ENCODE measurements at regions not wholly inside any gene's neighbourhood (a gene's known extent, or its start where the extent isn't known, plus 50 kb on each side); places are given as distances from the start of the nearest gene placed in this dataset.

DNA sequence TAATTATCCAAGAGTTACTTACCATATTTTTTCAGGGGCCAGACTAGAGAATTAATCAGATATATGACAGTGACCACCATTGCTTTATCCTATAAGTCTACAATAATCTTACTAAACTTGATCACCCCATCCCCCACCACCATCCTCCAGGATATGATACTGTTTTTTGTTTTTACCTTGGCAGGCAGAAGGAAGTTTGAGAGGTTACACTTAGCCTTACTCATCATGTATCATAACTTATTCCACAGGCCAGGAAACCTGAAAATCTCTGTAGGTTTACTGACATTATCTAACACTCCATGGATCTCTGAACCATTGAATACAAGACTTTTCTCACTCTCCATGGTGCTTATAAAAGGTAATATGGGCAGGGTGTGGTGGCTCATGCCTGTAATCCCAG, 602.7 kb downstream of the KCNJ3 start:
- intact Hi-C loops (cut with DNase I): no loop called here
- no peak for DNase-seq (ENCODE audit: low spot score)

DNA sequence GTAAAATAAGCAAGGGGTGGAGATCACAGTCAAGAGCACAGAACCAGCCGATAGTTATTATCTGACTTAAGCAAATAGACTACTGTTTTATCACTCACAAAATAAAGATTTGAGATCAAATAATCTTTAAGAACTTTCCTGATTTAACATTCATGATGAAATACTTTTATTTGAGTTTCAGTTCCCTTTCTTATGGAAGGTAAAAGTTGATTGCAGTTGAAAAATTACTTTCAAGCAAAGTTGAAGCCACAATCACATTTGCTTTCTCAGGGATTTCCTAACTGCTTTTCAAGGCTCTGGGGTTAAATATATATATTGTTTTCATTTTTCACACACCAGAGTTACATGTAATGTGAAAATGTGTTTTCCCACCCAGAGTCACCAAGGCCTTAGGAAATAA, 599.5 kb downstream of the KCNJ3 start:
- intact Hi-C loops (cut with DNase I): no loop called here
- DNase-seq (ENCODE audit: low spot score): no peak

DNA sequence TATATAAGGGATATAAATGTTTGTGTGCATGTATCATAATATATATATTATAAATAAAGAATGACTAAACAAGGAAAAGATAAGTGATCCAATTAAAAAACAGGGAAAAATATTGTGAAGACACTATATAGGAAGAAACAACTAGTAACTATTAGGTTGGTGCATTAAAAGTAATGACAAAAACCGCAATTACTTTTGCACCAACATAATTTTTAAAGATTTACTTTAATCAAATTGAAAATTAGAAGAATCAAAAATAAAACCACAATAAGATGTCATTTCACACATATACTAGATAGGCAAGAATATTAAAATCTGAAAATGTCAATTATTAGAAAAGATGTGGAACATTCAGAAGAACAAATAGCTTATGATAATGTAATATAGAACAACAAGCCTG, 595.9 kb downstream of the KCNJ3 start:
- intact Hi-C loops (cut with DNase I): no loop called here
- no peak for DNase-seq (ENCODE audit: low spot score)

DNA sequence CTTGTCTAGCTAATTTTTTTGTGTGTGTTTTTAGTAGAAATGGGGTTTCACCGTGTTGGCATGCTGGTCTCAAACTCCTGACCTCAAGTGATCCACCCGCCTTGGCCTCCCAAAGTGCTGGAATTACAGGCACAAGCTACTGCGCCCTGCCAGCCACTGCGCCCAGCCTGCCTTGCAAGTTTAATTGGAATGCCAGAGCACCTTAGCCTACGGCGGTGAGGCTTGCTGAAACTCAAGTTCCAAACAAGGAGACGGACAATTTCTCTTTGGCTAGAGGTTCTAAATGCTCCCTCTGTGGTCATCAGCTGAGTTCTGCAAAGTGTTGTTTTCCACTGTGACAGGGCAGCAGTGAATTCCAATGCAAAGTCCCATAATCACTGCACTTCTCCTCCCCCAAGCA, 583.4 kb downstream of the KCNJ3 start:
- intact Hi-C loops (cut with DNase I): no loop called here
- no peak for DNase-seq (ENCODE audit: low spot score)

DNA sequence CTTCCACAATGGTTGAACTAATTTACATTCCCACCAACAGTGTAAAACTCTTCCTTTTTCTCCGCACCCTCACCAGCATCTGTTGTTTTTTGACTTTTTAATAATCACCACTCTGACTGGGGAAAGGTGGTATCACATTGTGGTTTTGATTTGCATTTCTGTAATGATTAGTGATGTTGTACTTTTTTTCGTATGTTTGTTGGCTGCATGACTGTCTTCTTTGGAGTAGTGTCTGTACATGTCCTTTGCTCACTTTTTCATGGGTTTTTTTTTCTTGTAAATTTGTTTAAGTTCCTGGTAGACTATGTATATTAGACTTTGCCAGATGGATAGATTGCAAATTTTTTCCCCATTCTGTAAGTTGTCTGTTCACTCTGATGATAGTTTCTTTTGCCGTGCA, 574.8 kb downstream of the KCNJ3 start:
- intact Hi-C loops (cut with DNase I): no loop called here

DNA sequence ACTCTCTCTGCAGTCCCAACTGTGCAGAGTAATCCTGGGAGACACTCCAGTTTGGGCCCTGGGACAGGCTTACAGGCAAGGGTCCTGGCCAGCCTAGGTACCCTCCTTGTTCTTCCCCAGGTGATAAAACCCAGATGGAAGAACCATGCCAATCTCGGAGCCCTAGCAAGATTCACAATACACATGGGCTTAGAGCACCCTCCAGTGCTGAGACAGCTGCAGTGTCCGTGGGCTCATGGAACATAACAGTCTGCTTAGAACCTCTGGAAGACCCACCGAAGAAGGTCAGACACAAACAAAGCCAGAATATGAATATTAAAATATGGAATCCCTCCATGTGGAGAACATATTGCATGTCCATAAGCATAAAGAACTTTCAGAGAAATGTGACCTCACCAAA, 568.1 kb downstream of the KCNJ3 start:
- intact Hi-C loops (cut with DNase I): no loop called here
- no peak for DNase-seq (ENCODE audit: low spot score)

More for the DNA sequence above, 574.8 kb downstream of the KCNJ3 start:
- no peak for DNase-seq (ENCODE audit: low spot score)

DNA sequence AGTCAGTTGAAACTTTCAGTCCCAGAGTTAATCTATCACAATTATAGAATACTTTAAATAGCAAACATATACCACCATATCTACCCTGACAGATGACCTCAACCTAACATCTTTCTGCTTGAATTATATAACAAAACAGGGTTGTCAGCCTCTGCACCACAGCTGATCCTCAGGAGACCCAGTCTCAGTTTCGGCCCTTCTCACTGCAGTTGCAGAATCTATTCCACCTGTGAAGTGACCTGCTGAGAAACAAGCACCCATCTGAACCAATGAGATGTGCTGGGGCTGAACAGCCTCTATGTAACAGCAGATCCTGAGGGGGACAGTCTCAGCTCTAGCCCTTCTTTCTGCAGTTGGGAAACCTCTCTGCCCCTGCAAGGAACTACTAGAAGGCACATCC, 567.6 kb downstream of the KCNJ3 start:
- intact Hi-C loops (cut with DNase I): no loop called here

DNA sequence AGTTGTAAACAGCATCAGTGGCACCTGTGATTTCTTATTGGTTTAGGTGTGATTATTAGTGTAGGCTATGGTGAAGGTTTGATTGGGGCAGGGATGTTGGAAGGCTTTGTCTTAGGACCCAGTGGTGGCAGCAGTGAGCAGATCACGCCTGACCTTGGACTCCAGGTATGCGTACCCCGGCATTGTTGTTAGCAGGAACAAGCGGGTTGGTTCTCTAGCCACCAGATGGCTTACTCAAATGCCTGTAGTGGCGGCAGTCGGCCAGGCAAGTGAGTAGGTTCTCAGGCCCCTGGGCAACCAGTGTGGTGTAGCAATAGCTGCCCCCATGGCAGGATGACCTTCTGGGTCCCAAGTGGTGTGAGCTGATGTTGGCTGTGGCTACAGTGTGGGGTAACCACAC, 558.3 kb downstream of the KCNJ3 start:
- intact Hi-C loops (cut with DNase I): no loop called here
- no peak for DNase-seq (ENCODE audit: low spot score)

More for the DNA sequence above, 567.6 kb downstream of the KCNJ3 start:
- DNase-seq (ENCODE audit: low spot score): no peak

DNA sequence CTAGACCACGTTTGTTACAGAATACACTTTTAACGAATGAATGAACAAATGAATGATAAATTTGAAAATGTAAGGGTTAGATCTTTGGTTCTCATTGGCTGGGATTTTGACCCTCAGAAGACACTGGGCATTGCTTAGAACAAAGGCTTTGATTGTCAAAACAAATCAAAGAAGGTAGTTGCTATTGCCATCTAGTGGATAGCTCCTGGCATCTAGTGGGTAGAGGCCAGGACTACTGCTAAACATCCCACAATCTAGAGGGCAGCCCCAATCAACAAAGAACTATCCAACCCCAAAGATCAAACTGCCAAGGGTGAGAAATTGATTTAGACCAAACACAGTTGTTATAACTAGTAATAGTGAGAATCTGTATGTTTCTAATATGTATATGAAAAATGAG, 552.3 kb downstream of the KCNJ3 start:
- intact Hi-C loops (cut with DNase I): no loop called here
- no peak for DNase-seq (ENCODE audit: low spot score)

DNA sequence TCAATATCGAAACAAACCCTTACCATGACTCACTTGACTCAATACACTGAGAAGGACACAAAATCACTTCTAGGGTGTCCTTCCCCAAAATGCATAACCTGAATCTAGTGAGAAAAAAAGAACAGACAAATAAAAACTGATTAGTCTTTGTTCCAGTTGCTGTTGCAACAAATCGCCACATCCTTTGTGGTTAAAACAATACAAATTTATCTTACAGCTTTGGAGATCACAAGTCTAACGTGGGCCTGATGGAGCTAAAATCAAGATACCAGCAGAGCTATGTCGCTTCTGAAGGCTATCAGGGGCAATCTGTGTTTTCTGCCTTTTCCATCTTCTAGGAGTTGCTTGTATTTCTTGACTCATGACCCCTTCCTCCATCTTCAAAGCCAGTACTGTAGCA, 541.7 kb downstream of the KCNJ3 start:
- intact Hi-C loops (cut with DNase I): no loop called here
- no peak for DNase-seq (ENCODE audit: low spot score)

DNA sequence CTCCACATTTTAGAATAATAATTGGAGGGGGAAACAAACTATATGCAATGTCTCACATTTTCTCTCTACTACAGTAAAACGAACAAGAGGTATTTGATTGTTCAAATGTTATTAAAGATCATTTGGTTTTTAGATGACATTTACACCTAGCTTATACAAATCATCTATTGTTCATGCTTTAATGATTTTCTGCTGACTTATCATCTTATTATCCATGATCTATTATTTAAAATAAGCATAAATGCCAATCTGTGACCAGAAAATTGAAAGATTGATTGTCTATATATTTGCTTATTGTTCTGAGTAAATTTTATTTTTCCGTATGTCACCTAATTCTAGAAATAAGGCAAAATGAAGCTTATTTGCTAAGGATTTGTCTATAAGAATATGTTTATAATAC, 537.2 kb downstream of the KCNJ3 start:
- intact Hi-C loops (cut with DNase I): no loop called here
- no peak for DNase-seq (ENCODE audit: low spot score)

DNA sequence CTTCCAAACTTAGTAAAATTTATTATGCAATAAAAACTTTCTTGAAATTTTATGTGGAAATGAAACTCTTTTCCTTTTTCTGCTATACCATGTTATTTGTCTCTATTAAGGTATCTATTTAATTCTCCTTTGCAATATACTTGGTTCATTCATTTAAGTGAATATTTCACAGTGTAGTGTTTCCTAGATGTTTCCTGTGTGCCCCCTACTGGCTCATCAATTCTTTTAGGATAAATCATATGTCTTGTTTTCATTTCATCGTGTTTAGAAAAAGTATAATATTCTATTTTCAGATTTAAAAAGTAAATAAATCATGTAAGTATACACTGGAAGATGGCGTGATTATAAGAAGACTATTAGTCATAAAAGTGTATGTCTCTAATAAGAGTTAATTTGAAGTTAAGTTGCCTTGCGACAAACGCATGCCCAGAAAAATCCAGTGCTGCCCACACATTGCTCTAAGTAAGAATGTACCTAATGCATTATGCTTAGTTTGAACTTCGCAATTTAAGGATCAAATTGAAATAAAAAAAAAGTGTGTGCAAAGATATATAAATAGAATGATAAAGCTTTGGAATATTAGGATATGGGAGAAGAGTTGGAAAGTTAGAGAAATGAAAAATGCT, 525.4 kb downstream of the KCNJ3 start:
- intact Hi-C loops (cut with DNase I): no loop called here
- DNase-seq (ENCODE audit: low spot score): no peak

DNA sequence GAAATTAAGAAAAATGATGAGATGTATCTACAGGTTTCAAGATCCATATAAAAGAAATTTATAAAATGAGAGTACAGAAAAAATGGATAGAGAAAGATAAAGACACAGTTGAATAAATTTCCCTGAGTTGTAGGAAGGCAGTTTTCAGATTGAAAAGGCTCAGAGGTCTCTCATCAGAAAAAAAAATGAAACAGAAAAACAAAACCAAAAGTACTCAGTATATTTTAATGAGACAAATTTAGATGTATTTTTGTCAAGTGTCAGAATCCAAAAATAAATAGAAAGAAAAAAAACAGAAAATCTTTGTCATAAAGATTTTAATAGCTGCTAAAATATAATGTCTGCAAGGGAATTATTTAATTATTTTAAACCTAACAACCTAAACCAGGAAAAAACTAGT, 520.5 kb downstream of the KCNJ3 start:
- DNase-seq (ENCODE audit: low spot score): no peak
- intact Hi-C loops (cut with DNase I): no loop called here

DNA sequence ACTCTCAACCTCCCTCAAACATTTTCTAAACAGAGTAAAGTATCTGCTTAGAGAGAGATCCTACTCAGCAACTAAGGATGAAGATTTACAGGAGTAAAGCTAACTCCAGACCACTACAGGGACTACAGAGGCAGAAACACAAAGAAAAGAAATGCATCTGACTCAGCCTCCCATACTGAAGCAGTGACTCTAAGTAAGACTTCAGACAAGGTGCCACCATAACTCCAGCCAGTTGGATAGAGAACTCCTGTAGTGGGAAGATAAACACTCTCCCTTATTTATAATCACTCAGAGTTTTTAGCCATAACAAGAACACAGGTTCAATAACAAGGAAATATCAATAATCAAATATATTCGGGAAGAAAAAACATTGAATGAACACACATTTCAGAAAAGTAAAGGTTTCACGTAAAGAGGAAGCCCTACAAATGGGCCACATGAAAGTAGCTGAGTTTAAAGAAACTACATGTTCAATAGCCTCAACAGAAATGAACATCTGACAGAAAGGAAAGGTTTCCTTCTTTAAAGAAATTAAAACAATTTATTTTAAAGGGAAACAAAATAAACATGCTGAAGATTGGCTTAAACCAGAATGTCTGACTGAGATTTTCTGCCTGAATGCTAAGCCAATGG, 519.9 kb downstream of the KCNJ3 start:
- intact Hi-C loops (cut with DNase I): no loop called here
- DNase-seq (ENCODE audit: low spot score): no peak

DNA sequence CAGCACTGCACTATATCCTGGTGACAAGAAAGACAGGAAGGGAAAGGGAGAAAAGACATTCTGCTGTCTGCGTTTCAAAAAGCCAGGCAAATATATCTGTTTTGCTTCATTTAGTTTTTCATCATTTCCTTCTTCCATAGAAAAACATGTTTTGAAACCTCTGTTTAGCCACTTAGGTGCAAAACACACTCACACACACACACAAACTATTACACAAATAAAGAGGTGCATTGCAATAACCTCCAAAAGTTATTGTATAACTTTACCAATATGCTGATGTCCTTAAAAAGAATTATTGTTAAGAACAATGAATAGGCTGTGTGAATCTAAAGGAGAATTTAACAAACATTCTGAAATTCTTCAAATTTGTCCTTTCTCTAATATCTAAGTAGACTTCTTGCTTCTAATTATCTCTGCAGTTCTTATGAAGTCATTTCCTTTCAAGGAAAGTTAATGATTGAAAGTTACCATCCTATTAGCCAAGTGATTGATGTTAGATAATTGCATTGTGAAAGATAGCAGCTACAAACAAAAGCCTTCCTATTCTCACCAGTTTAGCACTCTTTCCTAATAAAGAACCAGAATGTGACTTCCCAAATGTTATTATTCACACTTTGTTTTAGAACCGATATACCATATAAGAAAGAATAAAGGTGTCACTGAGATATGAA, 516.7 kb downstream of the KCNJ3 start:
- intact Hi-C loops (cut with DNase I): no loop called here
- DNase-seq (ENCODE audit: low spot score): no peak

DNA sequence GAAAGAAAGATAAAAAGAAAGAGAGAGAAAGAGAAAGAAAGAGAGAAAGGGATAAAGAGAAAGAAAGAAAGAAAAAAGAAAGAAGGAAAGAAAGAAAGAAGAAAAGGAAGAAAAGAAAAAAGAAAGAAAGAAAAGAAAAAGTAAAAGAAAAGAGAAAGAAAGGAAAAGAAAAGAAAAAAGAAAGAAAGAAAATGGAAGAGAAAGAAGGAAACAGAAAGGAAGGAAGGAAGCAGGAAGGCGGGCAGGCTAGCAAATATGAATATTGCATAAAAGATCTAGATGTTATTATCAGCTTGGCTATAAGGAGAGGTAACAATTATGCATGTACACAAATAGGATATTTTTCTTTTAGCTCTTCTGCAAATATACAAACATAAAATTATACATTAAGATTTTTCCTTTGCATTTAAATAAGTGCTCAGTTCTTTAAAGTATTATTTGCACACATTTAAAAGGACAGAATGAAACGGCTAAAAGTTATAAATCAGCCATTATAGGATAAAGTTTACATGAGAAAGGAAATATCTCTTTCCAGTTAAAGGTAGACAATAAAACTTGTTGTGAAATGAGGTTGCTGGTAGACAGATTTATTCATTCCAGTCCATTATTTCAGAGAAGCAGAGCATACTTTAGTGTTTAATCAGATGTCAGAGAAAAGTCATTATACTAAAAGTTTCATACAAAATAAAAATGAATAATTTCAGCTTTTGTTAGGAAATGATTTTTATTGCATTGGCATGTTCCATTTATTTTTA, 511.4 kb downstream of the KCNJ3 start:
- intact Hi-C loops (cut with DNase I): no loop called here
- DNase-seq (ENCODE audit: low spot score): no peak

DNA sequence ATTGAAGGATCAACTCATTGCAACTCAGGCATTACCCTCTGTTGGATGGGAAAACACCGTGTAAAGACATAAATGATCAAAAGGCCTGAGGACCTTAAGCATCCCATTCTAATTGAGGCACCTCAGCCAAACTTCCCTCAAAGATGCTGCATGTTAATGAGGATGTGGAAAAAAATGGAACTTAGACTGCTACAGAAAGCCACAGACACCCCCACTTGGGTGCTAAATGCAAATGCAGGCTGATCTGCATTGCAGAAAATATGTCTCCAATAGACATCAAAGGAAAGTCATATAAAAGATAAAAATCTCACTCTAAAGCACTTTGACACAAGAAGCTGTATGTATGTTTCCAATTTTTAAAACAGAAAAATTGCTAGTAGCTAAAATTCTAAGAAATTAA, 504.7 kb downstream of the KCNJ3 start:
- DNase-seq (ENCODE audit: low spot score): no peak
- intact Hi-C loops (cut with DNase I): no loop called here

DNA sequence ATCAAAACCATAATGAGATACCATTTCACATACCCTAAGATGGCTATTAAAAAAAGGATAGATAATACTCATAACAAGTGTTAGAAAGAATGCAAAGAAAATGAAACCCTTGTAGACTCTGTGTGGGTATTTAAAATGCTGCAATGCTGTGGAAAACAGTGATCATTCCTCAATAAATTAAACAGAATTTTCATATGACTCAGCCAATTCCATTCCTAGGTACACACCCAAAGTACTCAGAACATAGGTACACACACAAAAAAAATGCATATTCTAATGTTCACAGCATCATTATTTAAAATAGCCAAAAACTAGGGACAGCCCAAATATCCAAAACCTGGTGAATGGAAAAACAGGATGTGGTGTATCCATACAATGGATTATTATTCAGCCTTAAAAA, 502.3 kb downstream of the KCNJ3 start:
- DNase-seq (ENCODE audit: low spot score): no peak
- intact Hi-C loops (cut with DNase I): no loop called here

DNA sequence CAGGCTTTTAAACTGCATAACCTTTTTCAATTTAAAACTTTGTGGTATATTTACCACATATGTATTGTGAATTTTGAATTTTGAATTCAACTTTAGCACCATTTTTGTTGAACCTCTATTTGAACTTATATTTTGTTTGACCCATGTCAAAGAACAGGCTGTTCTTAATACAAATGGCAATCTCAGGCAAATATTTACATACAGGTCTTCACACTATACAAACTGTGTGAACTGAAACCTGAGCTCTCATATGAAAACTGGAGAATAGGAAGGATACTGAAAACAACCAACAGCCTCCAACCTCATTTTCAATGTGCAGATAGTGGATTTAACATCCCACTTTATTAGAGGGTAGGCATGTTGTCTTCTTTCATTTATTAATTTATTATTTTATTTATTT, 491.8 kb downstream of the KCNJ3 start:
- DNase-seq (ENCODE audit: low spot score): no peak
- intact Hi-C loops (cut with DNase I): no loop called here

DNA sequence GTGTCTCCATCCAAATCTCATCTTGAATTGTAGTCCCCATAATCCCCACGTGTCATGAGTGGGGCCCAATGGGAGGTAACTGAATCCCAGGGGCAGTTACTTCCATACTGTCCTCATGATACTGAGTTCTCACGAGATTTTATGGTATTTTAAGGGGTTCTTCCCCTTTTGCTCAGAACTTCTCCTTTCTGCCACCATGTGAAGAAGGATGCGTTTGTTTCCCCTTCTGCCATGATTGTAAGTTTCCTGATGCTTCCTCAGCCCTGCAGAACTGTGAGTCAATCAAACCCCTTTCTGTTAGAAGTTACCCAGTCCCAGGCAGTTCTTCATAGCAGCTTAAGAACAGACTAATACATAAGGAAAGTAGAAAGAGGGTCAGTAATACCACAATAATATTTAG, 480.4 kb downstream of the KCNJ3 start:
- DNase-seq (ENCODE audit: low spot score): no peak
- intact Hi-C loops (cut with DNase I): no loop called here

All from posterior vena cava (tissue), 2 donors.